HepG2 (cell line): ENCODE measurements at regions not wholly inside any gene's neighbourhood (a gene's known extent, or its start where the extent isn't known, plus 50 kb on each side); places are given as distances from the start of the nearest gene placed in this dataset.

ENCODE experiments used
- ADNP ChIP-seq: sonication (generic); formaldehyde crosslinking; IDR thresholded peaks from 2 replicates; pipeline ENCODE4 v1.4.0; 2020; ENCODE audit warnings: missing genetic modification reagents
- AFF4 ChIP-seq: sonication (generic); formaldehyde crosslinking; IDR thresholded peaks from 2 replicates; pipeline ENCODE4 v1.4.0; 2020; ENCODE audit warnings: missing genetic modification reagents
- GATAD1 ChIP-seq: IDR thresholded peaks from 2 replicates; pipeline ENCODE4 v1.6.1; 2016; ENCODE audit warnings: missing genetic modification reagents, missing compliant biosample characterization
- KLF9 ChIP-seq: IDR thresholded peaks from 2 replicates; pipeline ENCODE4 v1.6.1; 2016; ENCODE audit warnings: low read depth
- MAF1 ChIP-seq: sonication (generic); formaldehyde crosslinking; IDR thresholded peaks from 2 replicates; pipeline ENCODE4 v1.5.0; 2020; ENCODE audit warnings: missing genetic modification reagents, borderline replicate concordance
- MED1 ChIP-seq: sonication (generic); formaldehyde crosslinking; IDR thresholded peaks from 2 replicates; pipeline ENCODE4 v1.4.0; 2020; ENCODE audit warnings: missing genetic modification reagents
- MXD3 ChIP-seq: IDR thresholded peaks from 2 replicates; pipeline ENCODE4 v1.6.1; 2016; ENCODE audit warnings: mild to moderate bottlenecking, missing biosample characterization, missing genetic modification reagents
- NCOA5 ChIP-seq: sonication (generic); formaldehyde crosslinking; IDR thresholded peaks from 2 replicates; pipeline ENCODE4 v1.4.0; 2020; ENCODE audit warnings: missing genetic modification reagents
- NCOR1 ChIP-seq: fragments of 200-600 bp; sonication (generic); IDR thresholded peaks from 2 replicates; pipeline ENCODE4 v1.7.0; 2017; ENCODE audit warnings: antibody characterized with exemption, low read length, borderline replicate concordance
- NFE2L1 ChIP-seq: sonication (generic); formaldehyde crosslinking; IDR thresholded peaks from 2 replicates; pipeline ENCODE4 v1.4.0; 2020; ENCODE audit warnings: missing genetic modification reagents, mild to moderate bottlenecking, borderline replicate concordance
- SMAD1 ChIP-seq: sonication (generic); formaldehyde crosslinking; IDR thresholded peaks from 2 replicates; pipeline ENCODE4 v1.4.0; 2020; ENCODE audit warnings: missing genetic modification reagents, low read depth, mild to moderate bottlenecking, borderline replicate concordance
- ZBTB40 ChIP-seq, 2 experiments: fragments of 450-650 bp in 1 of 2; sonication (generic) in 1 of 2; formaldehyde crosslinking in 1 of 2; IDR thresholded peaks; 2 replicates each; pipeline versions ENCODE4 v1.6.1 to v1.8.0; 2016 to 2022; ENCODE audit warnings: antibody characterized with exemption in 1 of 2, mild to moderate bottlenecking in 1 of 2, missing genetic modification reagents in 1 of 2
- ZNF770 ChIP-seq: sonication (generic); formaldehyde crosslinking; IDR thresholded peaks from 2 replicates; pipeline ENCODE4 v1.5.0; 2020; ENCODE audit warnings: mild to moderate bottlenecking, missing genetic modification reagents
- ZNF839 ChIP-seq: sonication (generic); formaldehyde crosslinking; IDR thresholded peaks from 2 replicates; pipeline ENCODE4 v1.4.0; 2020; ENCODE audit warnings: missing genetic modification reagents, mild to moderate bottlenecking, borderline replicate concordance

- TF ChIP-seq SMAD1 (CRISPR knock-in tag) = 0 out of 2 replicates have a peak, but pooled peaks have one; percentile 41
- peak; percentile 64 for TF ChIP-seq ZNF770 (CRISPR knock-in tag)
- no peak for TF ChIP-seq GATAD1 (CRISPR knock-in tag)
- no peak for TF ChIP-seq NCOA5 (CRISPR knock-in tag)
- TF ChIP-seq AFF4 = no peak
- no peak for TF ChIP-seq ZBTB40 (IDR thresholded peaks at IDR 0.05)
- no peak for TF ChIP-seq ZBTB40 (CRISPR knock-in tag; IDR thresholded peaks at IDR 0.05)
- 0 out of 2 replicates have a peak, but pooled peaks have one; percentile 50 for TF ChIP-seq ZNF839 (CRISPR knock-in tag)
- TF ChIP-seq MAF1 = no peak
- TF ChIP-seq NCOR1 = no peak
- no peak for TF ChIP-seq MXD3 (CRISPR knock-in tag)
- no peak for TF ChIP-seq KLF9 (CRISPR knock-in tag)
- TF ChIP-seq ADNP (CRISPR knock-in tag) = 0 out of 2 replicates have a peak, but pooled peaks have one; percentile 45
- TF ChIP-seq MED1 = no peak
- peak; percentile 56; the same call in 1 of the 2 replicates for TF ChIP-seq NFE2L1
Observed at GRCh38 chr20:53823121-53823764, 229.6 kb upstream of the ZNF217 start (continued).
